ENCODE measurements at regions not wholly inside any gene's neighbourhood (a gene's known extent, or its start where the extent isn't known, plus 50 kb on each side); places are given as distances from the start of the nearest gene placed in this dataset.

DNA sequence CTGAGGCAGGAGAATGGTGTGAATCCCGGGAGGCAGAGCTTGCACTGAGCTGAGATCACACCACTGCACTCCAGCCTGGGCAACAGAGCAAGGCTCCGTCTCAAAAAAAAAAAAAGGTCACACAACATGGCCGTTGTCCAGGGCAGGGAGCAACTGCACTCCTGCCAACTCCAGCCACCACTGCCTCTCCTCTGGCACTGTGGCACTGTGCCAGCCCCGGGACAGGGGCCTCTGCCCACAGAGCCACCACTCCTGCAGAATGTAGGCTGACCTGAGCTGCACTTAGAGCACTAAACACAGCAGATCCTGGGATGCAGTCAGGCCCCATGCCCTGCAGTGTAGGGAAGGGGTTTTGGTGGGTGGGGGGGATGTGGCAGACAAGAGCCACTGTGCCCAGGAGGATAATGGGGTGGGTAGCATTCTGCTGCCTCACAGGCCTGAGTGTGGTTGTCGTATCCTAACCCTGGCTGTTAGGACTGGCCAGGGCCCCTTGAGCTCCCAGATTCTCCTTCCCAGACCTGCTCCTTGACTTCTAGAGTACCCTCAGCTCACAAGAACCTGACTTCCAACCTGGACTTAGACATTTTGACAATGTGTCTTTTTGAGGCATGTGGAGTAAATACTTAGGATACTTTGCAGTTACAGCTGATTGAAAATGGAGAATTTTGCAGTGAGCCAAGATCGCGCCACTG lies 69.4 kb upstream of the SH3RF3 start:
- H3K9me3 ChIP-seq: no peaks in the 10 kb centered on the region
- TF ChIP-seq POLR2A (IDR thresholded peaks at IDR 0.05): no peak
- TF ChIP-seq, protein P1, sequence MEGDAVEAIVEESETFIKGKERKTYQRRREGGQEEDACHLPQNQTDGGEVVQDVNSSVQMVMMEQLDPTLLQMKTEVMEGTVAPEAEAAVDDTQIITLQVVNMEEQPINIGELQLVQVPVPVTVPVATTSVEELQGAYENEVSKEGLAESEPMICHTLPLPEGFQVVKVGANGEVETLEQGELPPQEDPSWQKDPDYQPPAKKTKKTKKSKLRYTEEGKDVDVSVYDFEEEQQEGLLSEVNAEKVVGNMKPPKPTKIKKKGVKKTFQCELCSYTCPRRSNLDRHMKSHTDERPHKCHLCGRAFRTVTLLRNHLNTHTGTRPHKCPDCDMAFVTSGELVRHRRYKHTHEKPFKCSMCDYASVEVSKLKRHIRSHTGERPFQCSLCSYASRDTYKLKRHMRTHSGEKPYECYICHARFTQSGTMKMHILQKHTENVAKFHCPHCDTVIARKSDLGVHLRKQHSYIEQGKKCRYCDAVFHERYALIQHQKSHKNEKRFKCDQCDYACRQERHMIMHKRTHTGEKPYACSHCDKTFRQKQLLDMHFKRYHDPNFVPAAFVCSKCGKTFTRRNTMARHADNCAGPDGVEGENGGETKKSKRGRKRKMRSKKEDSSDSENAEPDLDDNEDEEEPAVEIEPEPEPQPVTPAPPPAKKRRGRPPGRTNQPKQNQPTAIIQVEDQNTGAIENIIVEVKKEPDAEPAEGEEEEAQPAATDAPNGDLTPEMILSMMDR (IDR thresholded peaks at IDR 0.05): no peak
- H3K27ac ChIP-seq: no peak overlapping the region
- H3K4me1 ChIP-seq: peaks cover 0 to 3% (median 0%) of the 10 kb centered on the region in 4 donors
- H3K36me3 ChIP-seq: no peaks in the 10 kb centered on the region
- intact Hi-C loops (cut with DNase I): no loop called here
- ATAC-seq: peak; percentile 81 to 90 (median 89)
- whole genome bisulfite sequencing (ENCODE audit: insufficient coverage, low coverage, low lambda C conversion rate, missing lambda C conversion rate): 96% methylated on average over 2 of the region's 7 CpGs
- no peak overlapping the region for H3K4me3 ChIP-seq
- no peaks in the 10 kb centered on the region for H3K27me3 ChIP-seq
- DNase-seq: peak; percentile 64 to 86 (median 80)

DNA sequence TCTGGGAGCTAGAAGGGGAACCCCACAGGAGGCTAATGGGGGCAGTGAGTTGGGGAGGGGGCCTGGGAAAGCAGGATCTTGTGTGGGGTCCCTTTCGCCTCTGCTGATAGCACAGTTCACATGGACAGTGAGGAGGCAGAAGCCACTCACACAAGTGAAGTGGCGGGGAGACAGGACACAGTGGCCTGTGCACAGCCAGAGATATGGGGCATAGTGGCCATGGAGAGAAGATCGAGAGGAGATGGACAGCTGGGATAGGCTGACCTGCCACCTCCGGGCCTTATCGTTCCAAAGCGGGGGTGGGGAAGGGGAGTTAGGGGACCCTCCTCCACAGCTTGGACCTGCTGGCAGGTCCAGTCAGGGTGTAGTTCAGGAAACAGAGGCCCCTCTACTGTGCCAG lies 69.8 kb upstream of the EDAR start:
- DNase-seq: no peak
- no peak overlapping the region for H3K4me3 ChIP-seq
- no peak overlapping the region for H3K27ac ChIP-seq
- H3K27me3 ChIP-seq: no peaks in the 10 kb centered on the region
- no peaks in the 10 kb centered on the region for H3K9me3 ChIP-seq
- intact Hi-C loops (cut with DNase I): no loop called here
- WGBS (ENCODE audit: insufficient coverage, low coverage, low lambda C conversion rate, missing lambda C conversion rate): 100% methylated on average over 3 of the region's 6 CpGs
- no peaks in the 10 kb centered on the region for H3K4me1 ChIP-seq
- no peak for TF ChIP-seq POLR2A (IDR thresholded peaks at IDR 0.05)
- TF ChIP-seq, protein P1 (IDR thresholded peaks at IDR 0.05): no peak
- ATAC-seq: no peak
- H3K36me3 ChIP-seq: no peaks in the 10 kb centered on the region

DNA sequence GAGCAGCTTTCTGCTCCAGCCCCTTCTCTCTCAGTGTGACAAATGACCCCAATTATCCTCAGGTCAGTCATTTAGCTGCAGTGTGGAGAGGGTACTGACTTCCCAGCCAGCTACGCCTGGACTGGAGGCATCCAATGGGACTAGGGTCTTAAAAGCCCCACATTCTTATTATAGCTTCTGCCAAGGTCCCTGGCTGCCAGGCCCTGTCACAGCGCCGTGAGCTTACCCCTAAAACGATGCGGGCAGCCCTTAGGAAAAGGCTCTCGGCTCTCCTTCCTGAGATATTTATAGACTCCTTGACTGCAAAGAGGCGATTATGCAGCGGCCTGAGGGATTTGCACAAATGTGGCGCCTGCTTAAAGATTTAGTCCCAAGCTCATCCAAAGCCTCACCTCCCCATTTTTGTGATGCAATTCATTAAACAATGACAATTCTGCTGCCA lies 69.2 kb upstream of the EDAR start:
- no peaks in the 10 kb centered on the region for H3K27me3 ChIP-seq
- 38% methylated on average over 7 of the region's 9 CpGs for WGBS (ENCODE audit: insufficient coverage, low coverage, low lambda C conversion rate, missing lambda C conversion rate)
- H3K4me1 ChIP-seq: no peaks in the 10 kb centered on the region
- H3K36me3 ChIP-seq: no peaks in the 10 kb centered on the region
- no peak for DNase-seq
- H3K4me3 ChIP-seq: no peak overlapping the region
- H3K9me3 ChIP-seq: no peaks in the 10 kb centered on the region
- TF ChIP-seq, protein P1 (IDR thresholded peaks at IDR 0.05): no peak
- TF ChIP-seq POLR2A (IDR thresholded peaks at IDR 0.05): no peak
- no peak for ATAC-seq
- intact Hi-C loops (cut with DNase I): no loop called here
- no peak overlapping the region for H3K27ac ChIP-seq

DNA sequence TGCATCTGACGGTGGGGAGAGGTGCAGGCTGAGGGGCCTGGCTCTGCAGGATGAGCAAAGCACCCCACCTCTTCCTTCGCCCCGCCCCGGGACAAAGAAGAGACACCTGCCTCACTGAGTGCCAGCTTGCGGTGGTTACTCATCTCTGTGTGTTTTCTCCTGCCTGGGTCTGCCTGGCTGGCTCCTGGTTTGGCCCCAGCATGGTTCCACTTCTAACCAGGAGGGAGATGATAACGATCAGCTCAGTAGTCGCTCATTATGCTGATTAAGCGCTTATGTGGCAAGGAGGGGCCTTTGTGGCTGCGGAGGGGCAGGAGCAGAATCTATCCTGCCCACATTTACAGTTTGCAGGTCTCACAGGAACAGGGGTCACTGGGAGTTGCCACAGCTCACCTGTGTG lies 68.7 kb upstream of the EDAR start:
- H3K36me3 ChIP-seq: no peaks in the 10 kb centered on the region
- intact Hi-C loops (cut with DNase I): no loop called here
- no peaks in the 10 kb centered on the region for H3K27me3 ChIP-seq
- no peak overlapping the region for H3K4me3 ChIP-seq
- no peak for DNase-seq
- WGBS (ENCODE audit: insufficient coverage, low coverage, low lambda C conversion rate, missing lambda C conversion rate): 96% methylated on average over 4 of the region's 9 CpGs
- no peak overlapping the region for H3K27ac ChIP-seq
- ATAC-seq: no peak
- no peak for TF ChIP-seq POLR2A (IDR thresholded peaks at IDR 0.05)
- TF ChIP-seq, protein P1 (IDR thresholded peaks at IDR 0.05): no peak
- H3K9me3 ChIP-seq: no peaks in the 10 kb centered on the region
- H3K4me1 ChIP-seq: no peaks in the 10 kb centered on the region
